ENCODE measurements at regions not wholly inside any gene's neighbourhood (a gene's known extent, or its start where the extent isn't known, plus 50 kb on each side); places are given as distances from the start of the nearest gene placed in this dataset.

GRCh38 chr11:25293166-25293565, 796.3 kb downstream of the LUZP2 start:
- ChIA-PET CTCF (no interaction called here), POLR2A (ENCODE audit: low non-redundant PET) (no interaction called here)
- H3K4me1 ChIP-seq (ENCODE audit: insufficient read depth, low read length, poor library complexity, severe bottlenecking): no peaks in the 10 kb centered on the region
- H3K27ac ChIP-seq (ENCODE audit: low read depth, low read length, poor library complexity, severe bottlenecking): no peak overlapping the region
- BruUV-seq (replicated peaks): no TSS peak
- no peak for DNase-seq (ENCODE audit: low spot score)
- intact Hi-C loops (cut with micrococcal nuclease; ENCODE audit: unreplicated experiment): no loop called here
- no peak overlapping the region for H3K4me3 ChIP-seq (ENCODE audit: low read depth, low read length, poor library complexity, severe bottlenecking)
- TF ChIP-seq EZH2 (IDR thresholded peaks at IDR 0.05; ENCODE audit: borderline replicate concordance, low read depth, low read length, poor library complexity, severe bottlenecking) (no peak), CTCF (conservative IDR thresholded peaks at IDR 0.05; ENCODE audit: low read depth, low read length) (no peak)
- no peaks in the 10 kb centered on the region for H3K27me3 ChIP-seq (replicated peaks; ENCODE audit: insufficient read depth, low read depth, low read length, poor library complexity)
- no peaks in the 10 kb centered on the region for H3K9me3 ChIP-seq (ENCODE audit: low read depth, low read length, poor library complexity, severe bottlenecking)
- no peaks in the 10 kb centered on the region for H3K36me3 ChIP-seq (ENCODE audit: insufficient read depth, low read length, poor library complexity, severe bottlenecking)

- H3K27me3 ChIP-seq (replicated peaks; ENCODE audit: insufficient read depth, low read depth, low read length, poor library complexity): no peaks in the 10 kb centered on the region
- no peak overlapping the region for H3K4me3 ChIP-seq (ENCODE audit: low read depth, low read length, poor library complexity, severe bottlenecking)
- H3K4me1 ChIP-seq (ENCODE audit: insufficient read depth, low read length, poor library complexity, severe bottlenecking): no peaks in the 10 kb centered on the region
- intact Hi-C loops (cut with micrococcal nuclease; ENCODE audit: unreplicated experiment): no loop called here
- POLR2A ChIA-PET (ENCODE audit: low non-redundant PET): no interaction called here
- H3K9me3 ChIP-seq (ENCODE audit: low read depth, low read length, poor library complexity, severe bottlenecking): peaks cover 4% of the 10 kb centered on the region
- no TSS peak for BruUV-seq (replicated peaks)
- H3K27ac ChIP-seq (ENCODE audit: low read depth, low read length, poor library complexity, severe bottlenecking): no peak overlapping the region
- CTCF ChIA-PET: no interaction called here
- TF ChIP-seq CTCF (conservative IDR thresholded peaks at IDR 0.05; ENCODE audit: low read depth, low read length) (no peak), EZH2 (IDR thresholded peaks at IDR 0.05; ENCODE audit: borderline replicate concordance, low read depth, low read length, poor library complexity, severe bottlenecking) (no peak)
- no peaks in the 10 kb centered on the region for H3K36me3 ChIP-seq (ENCODE audit: insufficient read depth, low read length, poor library complexity, severe bottlenecking)
- DNase-seq (ENCODE audit: low spot score): no peak
Observed at GRCh38 chr11:25298450-25298849, 801.6 kb downstream of the LUZP2 start.

- Histone ChIP-seq H3K4me1 (ENCODE audit: insufficient read depth, low read length, poor library complexity, severe bottlenecking) (no peaks in the 10 kb centered on the region), H3K27ac (ENCODE audit: low read depth, low read length, poor library complexity, severe bottlenecking) (no peak overlapping the region), H3K4me3 (ENCODE audit: low read depth, low read length, poor library complexity, severe bottlenecking) (no peak overlapping the region), H3K36me3 (ENCODE audit: insufficient read depth, low read length, poor library complexity, severe bottlenecking) (no peaks in the 10 kb centered on the region), H3K9me3 (ENCODE audit: low read depth, low read length, poor library complexity, severe bottlenecking) (peaks cover 8% of the 10 kb centered on the region), H3K27me3 (replicated peaks; ENCODE audit: insufficient read depth, low read depth, low read length, poor library complexity) (no peaks in the 10 kb centered on the region)
- no peak for DNase-seq (ENCODE audit: low spot score)
- intact Hi-C loops (cut with micrococcal nuclease; ENCODE audit: unreplicated experiment): no loop called here
- TF ChIP-seq EZH2 (IDR thresholded peaks at IDR 0.05; ENCODE audit: borderline replicate concordance, low read depth, low read length, poor library complexity, severe bottlenecking) (no peak), CTCF (conservative IDR thresholded peaks at IDR 0.05; ENCODE audit: low read depth, low read length) (no peak)
- ChIA-PET CTCF (no interaction called here), POLR2A (ENCODE audit: low non-redundant PET) (no interaction called here)
- no TSS peak for BruUV-seq (replicated peaks)
Observed at GRCh38 chr11:25309818-25310217, 813.0 kb downstream of the LUZP2 start.
